Superior temporal gyrus (tissue), 1 donor: ENCODE measurements at regions not wholly inside any gene's neighbourhood (a gene's known extent, or its start where the extent isn't known, plus 50 kb on each side); places are given as distances from the start of the nearest gene placed in this dataset.

ENCODE experiments used
- DNase-seq: peaks from one replicate; pipeline ENCODE4 v3.0.0-alpha.2; 2016; ENCODE audit errors: extremely low spot score

DNA sequence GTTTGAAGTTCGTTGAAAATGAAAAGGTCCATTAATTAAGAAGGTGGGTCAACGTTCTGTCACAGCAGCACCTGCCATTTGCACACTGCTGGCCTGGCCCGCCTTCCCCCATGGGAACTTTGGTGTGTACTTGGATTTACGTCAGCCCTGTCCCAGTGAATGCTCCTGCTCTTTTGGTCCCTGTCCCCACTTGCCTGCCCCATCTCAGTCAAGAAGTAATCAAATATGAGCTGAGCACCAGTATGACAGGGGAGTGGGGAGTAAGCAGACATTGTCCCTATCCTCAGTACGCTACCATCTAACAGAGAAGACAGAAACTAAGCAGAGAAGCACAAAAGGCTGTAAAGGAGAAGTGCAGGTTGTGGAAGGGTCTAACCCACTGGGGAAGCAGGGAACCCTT, 65.1 kb downstream of the SLC4A3 start:
- no peak for DNase-seq

DNA sequence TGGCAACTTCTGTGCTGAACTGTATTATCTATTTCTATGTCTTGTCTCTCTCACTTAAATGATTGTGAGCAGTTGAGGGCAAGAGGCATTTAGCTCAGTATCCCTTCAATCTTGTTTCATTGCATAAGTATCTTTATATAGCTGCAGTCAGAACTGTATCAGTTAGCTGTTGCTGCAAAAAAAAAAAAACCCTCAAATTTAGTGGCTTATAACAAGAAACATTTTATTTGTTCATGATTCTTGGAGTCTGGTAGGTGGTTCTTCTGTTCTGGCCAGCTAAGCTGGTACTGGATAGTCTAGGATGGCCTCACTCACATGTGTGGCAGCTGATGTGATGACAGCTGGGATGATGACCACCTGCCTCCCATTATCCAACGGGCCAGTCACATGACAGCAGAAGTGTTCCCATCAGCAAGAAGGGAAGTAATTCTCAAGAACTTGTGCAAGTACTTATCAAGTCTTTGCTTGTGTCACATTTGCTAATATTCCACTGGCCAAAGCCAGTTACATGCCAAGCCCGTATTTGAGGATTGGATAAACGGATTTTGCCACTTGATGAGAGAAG, 67.8 kb downstream of the SLC4A3 start:
- DNase-seq, result no peak

DNA sequence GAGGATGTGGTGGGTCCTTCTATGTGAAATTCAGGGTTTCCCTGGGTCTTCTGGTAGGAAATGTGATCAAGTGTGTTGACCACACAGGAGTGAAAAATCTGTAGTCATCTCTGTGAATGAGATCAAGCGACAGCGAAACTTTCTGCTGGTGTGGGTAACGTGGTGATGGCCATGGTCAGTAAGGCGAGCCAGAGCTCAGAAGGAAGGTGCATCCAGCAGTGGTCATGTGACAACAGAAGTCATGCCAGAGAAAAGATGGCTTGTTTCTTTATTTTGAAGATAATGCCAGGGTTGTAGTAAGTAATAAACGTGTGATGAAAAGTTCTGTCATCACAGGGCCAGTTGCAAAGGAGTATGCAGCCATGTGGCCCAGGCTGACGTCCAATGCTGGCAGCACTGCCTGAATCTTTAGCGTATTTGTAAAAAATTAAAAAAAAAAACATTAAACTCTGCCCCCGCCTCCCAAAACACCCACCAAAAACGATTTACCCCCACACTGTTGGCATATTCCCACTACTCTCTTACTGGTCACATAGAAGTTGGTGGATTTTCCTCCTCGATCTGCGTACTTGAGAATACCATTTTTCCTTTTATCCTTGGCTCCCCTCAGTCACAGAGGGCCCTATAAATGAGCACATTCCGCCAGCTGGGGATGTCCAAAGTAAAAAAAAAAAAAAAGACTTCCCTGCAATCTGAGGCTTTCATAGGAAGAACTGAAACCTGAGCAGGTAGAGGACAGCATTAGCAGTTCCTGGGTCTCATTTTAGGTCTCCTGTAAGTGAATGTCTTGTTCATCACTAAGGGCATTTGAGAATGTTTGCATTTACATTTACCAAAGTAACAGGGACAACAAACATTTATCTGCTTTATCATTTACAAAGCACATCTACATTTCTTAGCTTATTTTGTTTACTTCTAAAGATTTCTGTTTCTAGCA, 70.6 kb downstream of the SLC4A3 start:
- DNase-seq, result no peak

DNA sequence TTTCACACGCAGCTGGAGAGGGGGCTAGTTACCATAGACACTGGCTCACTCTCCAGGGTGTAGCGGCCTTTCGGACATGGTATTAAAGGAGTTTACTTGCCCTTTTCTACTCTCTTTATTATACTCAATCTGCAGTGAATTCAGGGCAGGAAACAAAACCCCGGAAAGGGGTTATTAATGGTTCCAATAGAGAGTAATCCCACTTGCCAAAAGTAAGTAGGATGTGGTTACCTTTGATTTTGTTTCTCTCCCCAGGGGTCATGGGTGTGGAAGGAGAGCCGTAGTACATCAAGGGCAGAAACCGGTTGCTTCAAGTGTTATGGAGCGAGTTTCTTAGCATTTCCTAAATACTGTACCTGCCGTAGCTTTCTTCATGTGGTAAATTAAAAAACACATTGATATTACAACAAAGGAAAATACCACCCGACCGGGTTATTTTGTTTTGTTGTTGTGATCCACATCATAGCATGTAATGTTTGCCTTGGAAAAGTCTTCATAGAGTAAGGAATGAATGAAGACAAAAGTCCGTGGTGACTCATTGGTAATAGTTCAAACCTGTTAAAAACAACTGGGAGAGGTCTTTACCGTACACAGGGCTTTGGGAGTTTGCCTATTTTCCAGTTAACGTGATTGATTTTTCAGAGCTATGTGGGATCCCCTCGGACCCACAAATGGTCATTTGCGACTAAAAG, 71.5 kb downstream of the SLC4A3 start:
- no peak for DNase-seq

DNA sequence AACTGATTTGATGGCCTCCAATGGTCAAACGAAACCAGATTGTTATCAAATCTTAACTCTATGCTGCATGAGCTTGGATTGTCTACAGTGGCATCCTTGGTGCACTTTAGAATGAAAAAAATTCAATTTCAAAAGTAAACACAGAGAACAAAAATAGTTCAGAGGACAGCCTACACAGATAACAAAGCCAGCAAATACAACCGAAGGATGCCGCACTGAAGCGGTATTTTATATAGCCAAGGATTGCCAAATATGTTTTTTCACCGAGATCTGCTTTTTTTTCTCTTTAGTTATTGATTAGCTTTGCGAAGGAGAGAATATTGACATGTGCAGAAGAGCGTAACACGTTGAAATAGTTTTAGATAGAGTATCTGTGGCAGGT, 72.0 kb downstream of the SLC4A3 start:
- no peak for DNase-seq

DNA sequence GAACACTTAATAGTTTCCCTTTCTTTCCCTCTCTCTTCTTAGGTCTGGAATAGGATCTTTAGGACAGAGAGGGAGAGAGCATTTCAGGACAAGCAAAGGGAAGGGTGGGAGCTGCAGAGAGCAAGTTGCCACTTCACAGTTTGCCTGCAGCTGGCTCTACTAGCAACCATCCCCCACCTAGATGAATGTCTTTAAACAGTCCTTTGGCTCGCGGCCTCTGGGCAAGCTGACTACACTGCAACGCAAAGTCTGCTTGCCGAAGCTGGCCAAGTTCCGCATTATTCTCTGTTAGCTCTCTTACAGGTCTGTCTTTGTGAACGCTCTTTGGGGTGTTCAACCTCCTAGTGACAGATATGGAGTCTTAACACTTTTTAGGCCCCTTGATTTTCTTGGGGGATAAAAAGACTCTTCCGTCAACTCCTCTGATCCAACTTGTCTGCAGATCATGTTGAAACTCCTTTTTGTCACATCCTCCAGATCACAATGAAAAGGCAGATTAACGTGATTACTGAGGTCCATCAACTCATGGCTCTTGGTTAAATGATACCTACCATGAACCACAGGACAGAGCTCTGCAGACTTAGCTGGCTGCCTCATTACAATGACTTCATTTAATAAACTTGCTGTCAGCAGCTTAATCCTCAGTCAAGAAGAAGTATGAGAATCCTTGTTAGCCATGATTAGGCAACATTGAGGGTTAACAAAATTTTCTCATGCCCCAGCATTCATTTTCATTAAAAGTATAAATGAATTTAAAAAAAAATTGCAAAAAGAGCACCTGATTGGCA, 74.6 kb downstream of the SLC4A3 start:
- no peak for DNase-seq

DNA sequence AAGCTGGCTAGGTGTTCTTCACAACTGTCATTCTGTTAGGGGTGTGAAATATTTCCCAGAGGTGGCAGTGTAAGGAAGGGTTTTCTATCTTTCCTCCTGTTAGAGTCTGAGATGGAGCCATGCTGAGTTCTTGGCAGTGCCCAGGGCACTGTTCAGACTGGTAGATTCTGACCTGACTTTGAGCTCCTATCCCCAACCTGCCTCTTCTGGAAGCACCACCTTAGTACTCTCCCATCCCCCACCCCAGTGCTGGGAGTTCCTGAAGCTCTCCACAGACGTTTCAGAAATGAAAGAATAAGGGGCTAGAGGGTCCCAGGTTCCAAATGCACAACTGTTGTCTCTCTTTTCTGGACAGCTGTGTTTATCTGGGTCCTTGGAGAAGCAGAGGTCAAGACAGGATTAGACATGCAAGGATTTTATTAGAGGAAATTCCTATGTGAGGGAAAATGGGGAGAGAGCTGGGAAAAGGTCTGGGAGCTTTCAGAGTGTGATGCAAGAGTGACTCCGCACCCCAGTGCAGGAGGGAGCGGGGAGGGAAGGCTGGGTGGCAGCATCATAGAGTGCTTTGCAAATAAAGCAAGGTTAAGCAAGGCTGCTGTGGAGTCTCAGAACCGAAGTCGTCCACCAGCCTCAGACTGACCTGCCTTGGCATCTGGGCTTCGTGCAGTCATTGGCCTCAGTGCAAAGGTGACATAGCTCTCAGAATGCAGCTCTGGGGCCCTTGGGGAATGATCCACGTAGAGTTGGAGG, 75.5 kb downstream of the SLC4A3 start:
- DNase-seq, result no peak

DNA sequence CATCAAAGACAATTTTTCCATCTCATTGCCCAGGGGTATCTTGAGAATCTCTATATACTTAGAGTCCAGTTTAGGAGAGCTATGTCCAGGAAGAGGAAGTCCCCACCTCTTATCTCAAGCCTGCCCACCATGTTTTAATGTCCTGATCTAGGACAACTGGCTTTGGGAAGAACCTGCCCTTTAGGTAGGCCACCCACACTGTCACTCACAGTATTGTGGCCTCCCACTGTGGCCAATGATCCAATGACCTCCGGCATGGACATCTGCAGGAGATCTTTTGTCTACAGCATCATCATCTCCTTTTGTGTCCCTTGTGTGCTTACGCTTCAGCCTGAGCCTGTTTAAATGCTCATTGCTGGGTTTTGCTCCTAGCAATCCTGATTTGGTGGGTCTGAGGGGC, 77.4 kb downstream of the SLC4A3 start:
- DNase-seq, result no peak

DNA sequence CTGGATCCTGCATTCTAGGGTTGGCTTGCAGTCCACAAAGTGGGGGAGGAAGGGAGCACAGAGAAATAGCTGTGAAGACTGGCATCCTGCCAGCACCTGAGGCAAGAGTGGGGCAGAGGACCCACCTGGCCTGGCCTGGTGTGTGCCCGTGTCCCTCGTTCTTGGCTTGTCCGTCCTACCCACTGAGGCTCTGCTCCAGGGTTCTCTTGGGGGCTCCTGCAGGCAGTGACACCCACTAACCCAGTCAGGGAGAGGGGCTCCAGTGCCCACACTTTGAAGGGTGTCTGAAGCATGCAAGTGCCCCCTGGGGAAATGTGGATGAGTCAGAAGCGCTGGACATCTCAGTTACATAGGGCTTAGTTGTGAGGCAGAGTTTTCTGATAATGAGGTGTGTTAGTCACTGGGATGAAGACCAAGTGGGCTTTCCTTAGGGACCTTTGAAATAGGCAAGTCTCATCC, 79.4 kb downstream of the SLC4A3 start:
- no peak for DNase-seq

DNA sequence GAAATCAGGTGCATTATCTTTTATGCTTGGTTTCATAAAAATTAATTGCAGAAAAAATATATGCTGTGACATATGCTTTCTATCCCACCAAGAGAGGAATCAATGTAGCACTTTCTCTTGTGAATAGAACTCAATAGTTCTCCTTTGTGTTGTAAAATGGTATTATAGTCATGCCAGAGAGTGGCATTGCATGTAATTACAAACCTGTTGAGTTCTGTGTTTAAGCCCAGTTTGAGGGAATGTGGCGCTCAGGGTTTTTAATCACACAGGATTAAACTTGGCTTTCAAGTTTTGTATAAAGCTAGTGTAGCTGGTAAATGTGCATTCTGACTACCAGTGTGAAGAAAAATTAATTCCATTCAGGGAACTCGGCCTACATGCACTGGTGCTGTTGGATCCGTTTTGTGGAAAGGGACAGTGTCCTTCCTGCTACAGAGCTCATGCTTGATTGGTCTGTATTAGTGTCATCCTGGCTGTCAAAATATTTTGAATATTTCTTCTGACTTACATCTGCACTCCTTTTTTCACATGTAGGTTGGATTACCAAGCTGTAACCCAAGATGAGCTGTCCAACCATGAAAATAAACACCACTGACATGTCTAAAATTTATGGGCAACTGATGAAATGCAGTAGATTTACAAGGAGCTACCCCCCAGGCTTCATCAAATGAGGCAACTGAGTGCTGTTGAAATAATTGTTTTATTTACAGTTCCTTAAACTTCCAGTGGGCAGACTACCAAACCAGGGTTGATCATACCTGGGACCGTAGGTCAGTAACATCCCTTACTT, 80.3 kb downstream of the SLC4A3 start:
- no peak for DNase-seq

DNA sequence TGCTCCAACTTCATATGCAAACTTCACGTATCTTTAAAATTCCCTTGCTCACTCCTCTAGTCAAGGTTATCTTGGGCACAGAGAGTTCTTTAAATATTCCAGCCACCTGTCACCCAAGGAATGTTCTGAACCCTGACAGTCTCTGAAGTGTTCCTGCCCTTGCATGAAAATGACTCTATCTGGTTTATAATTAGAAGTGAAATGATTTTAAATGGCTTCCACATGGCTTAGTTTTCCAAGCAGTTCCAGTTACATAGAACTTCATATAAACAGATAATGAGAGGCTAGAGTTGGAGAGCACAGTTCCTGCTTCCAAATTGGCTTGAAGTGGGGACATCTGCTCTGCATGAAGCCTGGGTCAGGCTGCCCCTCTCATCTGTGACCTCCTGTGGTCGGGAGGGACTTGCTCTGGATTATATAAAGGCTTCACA, 81.9 kb downstream of the SLC4A3 start:
- no peak for DNase-seq

DNA sequence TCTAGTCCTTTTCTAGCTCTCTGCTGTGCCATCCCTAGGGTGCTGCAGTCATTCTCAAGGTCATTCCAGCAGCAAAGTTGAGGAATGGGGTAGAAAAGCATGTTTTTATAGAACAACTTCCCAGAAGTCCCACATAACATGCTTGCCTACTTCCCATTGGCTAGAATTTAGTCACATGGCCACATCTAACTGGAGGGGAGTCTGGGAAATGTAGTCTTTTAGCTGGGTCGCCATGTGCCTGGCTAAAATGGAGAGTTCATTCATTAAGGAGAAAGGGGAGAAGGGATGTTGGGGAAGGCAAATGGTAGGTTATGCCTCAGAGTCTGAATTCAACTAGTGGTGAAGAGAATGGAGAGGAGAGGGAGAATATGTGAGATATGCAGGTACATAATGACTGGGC, 85.7 kb downstream of the SLC4A3 start:
- DNase-seq, result no peak

DNA sequence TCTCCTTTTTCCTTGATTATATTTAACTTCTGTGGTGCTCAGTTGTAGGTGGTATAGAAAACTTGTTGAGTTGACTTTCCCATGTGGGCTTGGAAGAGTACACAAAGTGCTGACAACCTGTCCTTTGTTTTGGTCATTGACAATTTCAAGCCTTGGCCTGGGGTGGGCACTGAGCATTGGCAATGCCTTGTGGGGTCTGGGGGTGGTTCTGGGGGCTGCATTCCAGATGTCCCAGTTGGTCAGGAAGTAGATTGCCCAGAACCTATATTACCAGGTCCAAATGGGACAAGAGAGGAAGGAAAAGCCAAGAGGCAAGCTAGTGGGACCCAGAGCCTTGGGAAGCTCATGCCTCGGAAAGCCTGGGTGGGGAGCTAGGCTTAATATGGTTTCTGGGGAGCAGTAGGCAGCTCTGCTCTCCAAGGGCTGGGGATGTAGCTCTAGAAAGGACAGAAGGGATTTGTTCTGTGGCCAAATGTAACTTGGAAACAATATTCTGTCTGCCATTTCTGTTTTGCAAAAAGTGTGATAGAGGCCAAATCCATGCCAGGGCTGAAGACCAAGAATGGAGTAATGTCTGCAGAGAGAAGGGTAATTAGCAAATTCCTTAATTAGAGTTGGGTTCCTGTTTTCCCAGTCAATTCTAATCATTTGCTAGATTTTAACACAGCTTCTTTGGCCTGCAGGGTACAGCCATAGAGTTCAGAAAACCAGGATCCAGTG, 87.4 kb downstream of the SLC4A3 start:
- DNase-seq, result no peak

DNA sequence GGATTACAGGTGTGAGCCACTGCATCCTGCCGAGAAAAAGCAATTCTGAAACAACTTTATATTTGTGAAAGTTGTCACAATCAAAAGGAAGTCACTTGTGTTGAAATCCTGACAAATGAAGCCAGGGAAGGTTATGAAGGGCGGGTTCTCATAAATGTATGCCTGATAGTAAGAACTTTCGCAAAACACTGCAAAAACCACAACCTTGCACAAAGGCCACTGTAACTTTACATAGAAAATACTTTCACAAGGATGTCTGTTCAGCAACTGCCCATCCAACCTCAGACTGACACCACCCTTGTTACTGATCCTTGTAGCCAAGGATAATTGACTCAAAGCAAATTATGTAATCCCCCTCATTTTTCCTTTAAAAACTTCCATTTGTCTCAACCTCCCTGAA, 90.6 kb downstream of the SLC4A3 start:
- DNase-seq, result no peak

DNA sequence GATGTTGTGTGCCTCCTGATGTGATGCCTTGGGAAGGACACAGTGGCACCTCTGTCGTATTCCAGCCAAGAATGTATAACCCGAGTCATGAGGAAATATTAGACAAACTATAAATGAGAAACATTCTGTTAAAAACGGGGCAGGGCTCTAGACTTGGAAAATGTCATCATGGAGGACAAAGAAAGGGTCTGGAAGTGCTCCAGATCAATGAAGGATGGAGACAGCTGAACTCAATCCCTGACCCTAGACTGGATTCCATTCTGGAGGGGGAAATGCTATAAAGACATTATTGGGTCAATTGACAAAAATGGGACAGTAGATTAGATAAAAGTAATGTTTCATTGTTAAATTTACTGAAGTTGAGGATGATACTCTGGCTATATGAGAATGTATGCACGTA, 92.1 kb downstream of the SLC4A3 start:
- no peak for DNase-seq

DNA sequence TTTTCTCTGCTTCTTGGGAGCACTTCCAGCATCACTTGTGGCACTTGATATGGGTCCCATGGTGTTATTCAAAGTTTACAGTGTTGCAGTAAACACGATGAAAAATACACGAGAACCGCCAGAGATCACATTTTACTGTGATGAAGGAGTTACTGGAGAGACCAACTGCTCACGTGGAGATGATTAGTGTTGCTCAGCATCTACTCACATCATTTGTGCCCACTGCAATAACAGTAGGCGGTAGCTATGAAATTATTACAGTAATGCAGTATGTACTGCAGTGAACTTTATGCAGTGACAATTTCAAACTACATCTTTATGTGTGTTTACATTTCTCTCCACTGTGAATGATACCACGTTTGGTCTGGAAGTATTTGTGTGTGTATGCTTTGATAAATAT, 93.5 kb downstream of the SLC4A3 start:
- DNase-seq, result no peak

DNA sequence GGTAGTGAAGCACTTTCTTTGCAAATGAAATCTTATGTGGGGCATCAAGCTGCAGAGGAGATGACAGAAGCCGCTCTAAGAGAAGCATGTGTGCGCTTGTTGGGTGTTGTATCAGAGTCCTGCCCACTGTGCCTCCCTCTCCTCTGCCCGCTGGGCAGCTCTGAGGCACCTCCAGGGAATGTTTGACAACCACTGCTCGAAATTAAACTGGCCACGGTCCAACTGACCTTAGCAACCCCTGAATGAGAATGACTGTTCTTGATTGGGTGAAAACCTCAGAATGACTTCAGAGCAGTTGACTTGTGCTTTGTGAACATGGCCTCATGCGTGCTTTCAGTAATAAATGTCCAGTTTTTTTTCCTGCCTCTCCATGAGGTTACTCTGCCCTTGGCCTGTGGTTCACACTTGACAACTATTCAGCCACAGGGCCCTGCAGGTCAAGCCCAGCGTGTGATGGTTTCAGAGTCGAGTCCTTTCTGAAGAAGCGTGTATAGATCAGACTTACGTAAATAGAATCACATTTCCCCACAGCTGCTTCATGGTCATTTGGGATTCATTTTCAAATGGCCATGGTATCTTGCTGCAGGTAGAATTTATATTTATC, 94.9 kb downstream of the SLC4A3 start:
- no peak for DNase-seq

DNA sequence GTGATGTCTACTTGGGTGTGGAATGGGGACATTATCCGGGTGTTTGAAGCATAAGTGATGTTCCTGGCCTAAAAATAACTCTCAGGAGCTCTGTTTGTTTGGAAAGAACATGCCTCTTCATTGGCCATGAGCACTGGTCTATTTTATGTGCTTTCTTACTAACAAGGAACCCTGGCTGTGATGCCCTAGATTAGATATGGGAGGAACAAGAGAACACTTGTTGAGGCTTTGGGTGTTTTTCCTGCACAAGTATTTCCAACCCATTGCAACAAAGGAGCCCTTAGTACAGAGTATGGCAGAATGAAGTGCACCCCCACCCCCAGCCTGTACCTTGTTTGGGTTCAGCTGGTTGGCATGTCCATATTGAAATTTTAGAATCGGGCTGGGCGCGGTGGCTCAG, 95.9 kb downstream of the SLC4A3 start:
- DNase-seq, result no peak

DNA sequence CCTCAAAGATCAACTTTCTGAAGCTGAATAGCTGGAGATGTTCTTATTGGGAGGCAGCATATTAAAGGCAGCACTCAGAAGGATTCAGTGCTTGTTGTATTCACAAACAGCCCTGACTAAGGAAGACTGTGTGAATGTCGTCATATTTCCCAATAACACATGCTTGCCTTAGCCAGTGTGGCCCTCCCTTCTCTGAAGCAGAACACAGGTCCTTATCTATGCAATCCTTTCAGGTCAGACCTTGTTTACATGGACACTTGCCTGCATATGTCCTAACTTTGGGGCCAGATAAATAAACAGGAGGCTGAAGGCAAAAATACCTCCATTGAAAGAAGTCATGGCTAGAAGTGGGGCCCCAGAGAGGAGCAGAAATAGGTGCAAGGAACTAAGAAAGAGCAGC, 97.2 kb downstream of the SLC4A3 start:
- no peak for DNase-seq
